ENCODE measurements at regions not wholly inside any gene's neighbourhood (a gene's known extent, or its start where the extent isn't known, plus 50 kb on each side); places are given as distances from the start of the nearest gene placed in this dataset.

DNA sequence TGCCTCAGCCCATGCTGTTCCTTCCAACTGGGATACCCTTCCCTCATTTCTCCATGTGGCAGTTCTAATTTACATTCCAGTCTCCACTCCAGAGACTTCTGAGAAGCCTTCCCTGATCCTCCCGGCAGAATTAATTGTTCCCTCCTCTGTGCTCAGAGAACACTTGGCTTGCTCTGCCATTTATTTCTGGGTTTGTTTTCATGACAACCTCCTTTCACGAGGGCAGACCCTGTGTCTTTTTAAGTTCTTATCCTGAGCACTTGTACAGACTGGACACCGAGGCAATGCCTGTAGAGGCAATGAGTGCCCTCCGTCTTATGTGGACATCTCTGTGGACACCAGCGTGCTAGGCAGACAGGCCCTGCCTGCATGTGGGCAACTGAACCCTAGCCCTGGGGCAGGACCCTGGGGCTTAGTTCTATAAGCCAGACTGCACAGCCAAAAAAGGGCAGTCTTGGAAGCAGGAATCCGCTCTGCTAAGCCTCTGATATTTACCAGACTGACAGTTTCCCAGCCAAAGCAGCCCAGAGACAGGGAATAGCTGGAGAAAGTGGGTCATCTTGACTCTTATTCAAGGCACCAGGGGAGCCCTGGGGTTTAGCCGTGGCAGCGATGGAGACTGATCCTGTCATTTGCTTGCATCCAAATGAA is 474.0 kb downstream of the RPS24 start (continued):
- TF ChIP-seq ELF1 (IDR thresholded peaks at IDR 0.05; ENCODE audit: borderline replicate concordance, low read depth), result no peak
- TF ChIP-seq, protein P1, sequence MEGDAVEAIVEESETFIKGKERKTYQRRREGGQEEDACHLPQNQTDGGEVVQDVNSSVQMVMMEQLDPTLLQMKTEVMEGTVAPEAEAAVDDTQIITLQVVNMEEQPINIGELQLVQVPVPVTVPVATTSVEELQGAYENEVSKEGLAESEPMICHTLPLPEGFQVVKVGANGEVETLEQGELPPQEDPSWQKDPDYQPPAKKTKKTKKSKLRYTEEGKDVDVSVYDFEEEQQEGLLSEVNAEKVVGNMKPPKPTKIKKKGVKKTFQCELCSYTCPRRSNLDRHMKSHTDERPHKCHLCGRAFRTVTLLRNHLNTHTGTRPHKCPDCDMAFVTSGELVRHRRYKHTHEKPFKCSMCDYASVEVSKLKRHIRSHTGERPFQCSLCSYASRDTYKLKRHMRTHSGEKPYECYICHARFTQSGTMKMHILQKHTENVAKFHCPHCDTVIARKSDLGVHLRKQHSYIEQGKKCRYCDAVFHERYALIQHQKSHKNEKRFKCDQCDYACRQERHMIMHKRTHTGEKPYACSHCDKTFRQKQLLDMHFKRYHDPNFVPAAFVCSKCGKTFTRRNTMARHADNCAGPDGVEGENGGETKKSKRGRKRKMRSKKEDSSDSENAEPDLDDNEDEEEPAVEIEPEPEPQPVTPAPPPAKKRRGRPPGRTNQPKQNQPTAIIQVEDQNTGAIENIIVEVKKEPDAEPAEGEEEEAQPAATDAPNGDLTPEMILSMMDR (IDR thresholded peaks at IDR 0.05 in 2 of 3, conservative IDR thresholded peaks at IDR 0.05 in 1 of 3; ENCODE audit: borderline replicate concordance in 1 of 3, insufficient read depth in 1 of 3, low read depth in 2 of 3, low read length in 2 of 3), result no peak

DNA sequence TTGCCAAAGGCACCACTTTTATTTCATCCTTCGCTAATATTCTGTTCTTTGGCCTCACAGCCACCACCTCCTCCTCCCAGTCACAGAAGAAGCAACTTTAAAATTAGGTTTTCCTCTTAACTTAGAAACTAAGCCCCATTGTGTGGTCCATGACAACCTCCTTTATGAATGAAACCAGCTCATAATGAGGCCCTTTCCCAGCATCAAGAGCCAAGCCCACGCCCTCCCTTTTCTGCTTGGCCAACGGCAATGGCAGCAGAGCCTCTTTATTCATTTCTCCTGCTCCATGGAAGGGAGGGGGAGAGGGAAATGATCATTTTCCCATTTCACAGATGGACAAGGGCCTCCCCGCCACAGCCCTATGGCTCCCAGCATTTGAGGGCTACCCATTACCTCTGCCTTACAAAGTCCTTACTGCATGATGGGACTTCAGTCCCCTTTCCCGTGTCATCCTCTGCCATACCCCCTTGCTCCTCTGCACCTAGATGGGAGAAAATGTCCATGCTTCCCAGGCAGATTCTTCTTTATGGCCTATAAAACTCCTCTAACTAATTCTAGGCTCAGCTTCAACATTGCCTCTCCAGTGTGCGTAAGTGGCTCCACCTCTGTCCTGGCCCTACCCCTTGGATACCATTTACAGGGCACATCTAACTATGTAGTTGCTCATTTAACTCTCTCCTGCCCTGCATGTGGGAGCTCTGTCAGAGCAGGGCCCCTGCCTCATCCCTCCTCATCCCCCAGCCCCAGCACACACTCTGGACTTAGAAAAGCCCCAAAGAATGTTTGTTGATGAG is 475.5 kb downstream of the RPS24 start:
- ChIA-PET CTCF (no interaction called here), POLR2A (no interaction called here), RAD21 (ENCODE audit: low non-redundant PET in 1 of 2, low total read pairs in 2 of 2, uncharacterized antibody in 2 of 2, unreplicated experiment in 2 of 2) (no interaction called here)
- no peak overlapping the region for H3K27ac ChIP-seq (ENCODE audit: low read depth, low read length)
- TF ChIP-seq ZNF274 (IDR thresholded peaks at IDR 0.05; ENCODE audit: low read depth, low read length) (no peak), EGR1 (IDR thresholded peaks at IDR 0.05; ENCODE audit: low read depth) (no peak), POLR2A (IDR thresholded peaks at IDR 0.05; ENCODE audit: borderline replicate concordance, extremely low read depth, insufficient read depth, insufficient read length) (no peak), CBX3 (IDR thresholded peaks at IDR 0.05; ENCODE audit: low read depth) (no peak), JUND (IDR thresholded peaks at IDR 0.05) (no peak), YY1 (IDR thresholded peaks at IDR 0.05; ENCODE audit: extremely low read depth, insufficient replicate concordance, low read depth, low read length) (no peak), ATF3 (IDR thresholded peaks at IDR 0.05) (no peak), POLR2AphosphoS5 (IDR thresholded peaks at IDR 0.05; ENCODE audit: low read depth, low read length) (no peak), MAX (IDR thresholded peaks at IDR 0.05) (no peak)
- TF ChIP-seq, protein P1 (IDR thresholded peaks at IDR 0.05 in 2 of 3, conservative IDR thresholded peaks at IDR 0.05 in 1 of 3; ENCODE audit: borderline replicate concordance in 1 of 3, insufficient read depth in 1 of 3, low read depth in 2 of 3, low read length in 2 of 3), result no peak
- H3K4me2 ChIP-seq (ENCODE audit: low read length), result no peak overlapping the region
- H3K79me2 ChIP-seq (ENCODE audit: insufficient read depth, low read length), result no peaks in the 10 kb centered on the region
- H3K36me3 ChIP-seq (ENCODE audit: control insufficient read depth in 1 of 2, insufficient read depth in 2 of 2, low read length in 2 of 2), result no peaks in the 10 kb centered on the region
- H2AFZ ChIP-seq (ENCODE audit: low read depth, low read length, poor library complexity, severe bottlenecking), result no peak overlapping the region
- H3K4me3 ChIP-seq (replicated peaks in 1 of 2; ENCODE audit: low read depth in 1 of 2, low read length in 2 of 2), result no peak overlapping the region
- BruUV-seq (replicated peaks), result no TSS peak
- no peaks in the 10 kb centered on the region for H4K20me1 ChIP-seq (ENCODE audit: insufficient read depth)
- H3K27me3 ChIP-seq (ENCODE audit: insufficient read depth, low read length), result 0 out of 2 replicates have a peak, but pooled peaks cover 10% of the 10 kb centered on the region
- intact Hi-C loops (cut with micrococcal nuclease), result no loop called here
- H3K9me3 ChIP-seq (ENCODE audit: control insufficient read depth in 1 of 2, insufficient read depth in 1 of 2, low read depth in 1 of 2, low read length in 2 of 2), result no peaks in the 10 kb centered on the region
- no peaks in the 10 kb centered on the region for H3K9me2 ChIP-seq (ENCODE audit: insufficient read depth)
- H3K9ac ChIP-seq (ENCODE audit: low read length), result no peak overlapping the region
- DNase-seq (ENCODE audit: low read depth, low spot score) (no peak), ATAC-seq (no peak)
- no peaks in the 10 kb centered on the region; a peak in 1 of 4 replicates for H3K4me1 ChIP-seq (ENCODE audit: control insufficient read depth in 1 of 2, insufficient read depth in 2 of 2, low read length in 2 of 2)

Data from HCT116 (cell line).